ENCODE measurements at regions not wholly inside any gene's neighbourhood (a gene's known extent, or its start where the extent isn't known, plus 50 kb on each side); places are given as distances from the start of the nearest gene placed in this dataset.

DNA sequence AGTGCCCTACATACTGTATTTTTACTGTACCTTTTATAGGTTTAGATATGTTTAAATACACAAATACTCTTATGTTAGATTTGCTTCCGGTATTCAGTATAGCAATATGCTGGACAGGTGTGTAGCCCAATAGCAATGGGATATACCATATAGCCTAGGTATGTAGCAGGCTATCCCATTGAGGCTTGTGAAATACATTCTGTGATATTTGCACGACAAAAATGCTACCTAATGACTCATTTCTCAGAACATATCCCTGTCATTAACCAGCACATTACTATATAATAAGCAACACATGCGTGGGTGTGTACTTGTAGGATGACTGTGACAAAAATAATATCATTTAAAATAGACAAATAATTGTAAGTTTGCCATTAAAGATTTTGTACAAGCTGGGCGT lies 208.8 kb downstream of the MRPS30 start:
- TF ChIP-seq YY1 (IDR thresholded peaks at IDR 0.05; ENCODE audit: insufficient read depth, insufficient read length) (no peak), ZNF274 (IDR thresholded peaks at IDR 0.05; ENCODE audit: low read depth, low read length) (no peak)

Data from NT2/D1 (cell line).